GM18505 (cell line): ENCODE measurements at regions not wholly inside any gene's neighbourhood (a gene's known extent, or its start where the extent isn't known, plus 50 kb on each side); places are given as distances from the start of the nearest gene placed in this dataset.
"Not testable (repeated sequence)": the region's sequence is repeated elsewhere in the genome, so short reads cannot be mapped to it uniquely, and the experiment has no call there.

Source experiments
- ATAC-seq: cut with Tn5 transposase; IDR thresholded peaks from one replicate; pipeline ENCODE4 v1.9.1; 2021; ENCODE audit not compliant: unreplicated experiment
- POLR2A ChIP-seq: IDR thresholded peaks from 4 replicates; pipeline ENCODE4 v1.6.1; 2011; ENCODE audit warnings: borderline replicate concordance; ENCODE audit not compliant: insufficient read depth, insufficient read length; ENCODE audit errors: extremely low read depth

DNA sequence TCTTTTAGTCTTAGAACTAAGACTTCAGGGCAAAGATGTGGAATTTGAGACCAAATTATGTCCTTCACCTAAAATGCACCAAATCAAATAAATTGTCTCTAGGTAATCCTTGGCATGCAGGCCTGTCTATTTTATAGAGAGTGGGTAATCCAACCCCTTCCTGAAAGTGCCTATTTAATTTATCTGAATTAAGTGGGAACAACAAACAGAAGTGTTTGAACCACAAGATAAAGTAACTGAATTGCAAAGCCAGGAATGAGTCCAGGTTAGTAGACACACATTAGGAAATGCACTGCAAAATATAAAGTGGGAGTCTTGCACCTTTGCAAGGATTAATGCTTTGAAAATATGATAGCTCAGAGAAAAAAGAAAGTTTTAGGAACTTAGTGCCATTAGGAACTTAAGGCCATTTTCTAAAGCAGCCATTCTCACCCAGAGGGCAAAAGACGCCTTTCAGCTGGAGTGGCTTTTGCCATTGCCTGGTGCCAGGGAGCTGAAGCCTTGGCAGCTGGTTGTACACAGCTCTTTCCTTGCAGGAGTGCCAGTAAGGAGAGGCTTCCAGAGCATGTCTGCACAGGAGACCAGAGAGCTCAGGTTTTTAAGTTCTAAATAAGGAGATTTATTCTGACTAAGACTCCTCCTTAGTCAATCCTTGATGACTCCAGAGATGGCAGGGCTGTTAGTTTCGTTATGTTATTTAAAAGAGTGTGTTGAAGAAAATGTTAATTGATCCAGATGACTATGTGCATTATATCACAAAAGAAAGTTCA is 151.7 kb upstream of the ELL2 start:
- no peak for TF ChIP-seq POLR2A
- ATAC-seq: no peak

DNA sequence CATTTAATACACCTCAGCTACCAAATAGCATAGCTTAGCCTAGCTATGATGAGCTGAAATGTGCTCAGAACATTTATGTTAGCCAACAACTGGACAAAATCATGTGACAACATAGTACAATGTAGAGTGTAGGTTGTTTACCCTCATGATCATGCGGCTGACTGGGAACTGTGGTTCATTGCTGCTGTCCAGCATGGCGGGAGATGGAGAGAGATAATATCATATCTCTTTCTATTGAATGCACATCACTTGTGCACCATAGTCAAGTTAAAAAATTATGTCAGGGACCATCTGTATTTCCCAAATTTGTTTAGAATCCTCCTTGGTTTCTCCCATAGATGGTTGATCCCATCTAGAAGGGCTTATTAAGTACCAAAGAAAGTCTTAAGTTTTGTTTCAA is 151.1 kb upstream of the ELL2 start:
- no peak for ATAC-seq
- no peak for TF ChIP-seq POLR2A

DNA sequence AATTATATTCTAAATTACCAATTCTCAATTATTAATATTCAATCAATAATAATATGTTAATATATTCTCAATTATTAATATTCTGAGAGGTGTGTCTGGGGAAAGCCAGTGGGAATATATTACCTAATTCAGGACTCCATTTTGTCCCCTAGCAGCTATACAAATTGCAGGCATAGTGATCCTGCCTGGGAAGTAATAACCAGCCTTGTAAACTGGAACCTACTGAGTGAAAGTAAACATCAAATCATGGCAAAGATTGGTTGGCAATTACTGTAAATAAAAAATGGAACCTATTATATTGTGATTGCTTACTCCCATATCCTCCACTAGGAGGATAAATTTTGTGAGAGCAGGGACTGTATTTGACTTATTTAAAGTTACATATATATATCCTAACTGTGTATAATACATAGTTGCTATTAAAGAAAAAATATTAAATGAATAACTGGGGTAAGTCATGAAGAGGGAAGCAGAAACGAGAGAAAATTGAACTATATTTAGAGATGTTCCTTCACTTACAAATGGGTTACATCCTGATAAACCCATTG is 150.5 kb upstream of the ELL2 start:
- no peak for ATAC-seq
- no peak for TF ChIP-seq POLR2A

DNA sequence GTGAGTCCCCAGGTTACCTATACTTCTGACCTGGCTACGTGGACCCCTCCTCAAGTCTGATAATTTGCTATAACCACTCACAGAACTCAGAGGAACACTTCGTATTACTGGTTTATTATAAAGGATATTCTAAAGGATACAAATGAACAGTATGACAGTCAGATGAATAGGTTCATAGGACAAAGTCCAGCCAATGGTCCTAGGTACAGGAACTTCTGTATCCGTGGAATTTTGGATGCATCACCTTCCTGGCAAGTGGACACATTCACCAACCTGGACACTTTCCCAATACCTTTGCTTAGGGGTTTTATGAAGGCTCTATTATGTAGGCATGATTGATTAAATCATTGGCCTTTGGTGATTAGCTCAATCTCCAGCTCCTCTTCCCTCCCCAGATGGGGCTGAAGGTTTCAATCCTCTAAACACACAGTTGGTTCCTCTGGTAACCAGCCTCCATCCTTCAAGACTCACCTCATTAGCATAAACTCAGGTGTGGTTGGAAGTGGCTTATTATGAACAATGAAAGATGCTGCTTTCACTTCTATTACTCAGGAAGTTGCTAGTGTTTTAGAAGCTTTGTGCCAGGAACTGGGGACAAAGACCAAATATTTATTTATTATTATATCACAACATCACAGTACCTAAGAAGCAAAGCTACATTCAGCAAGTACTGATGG is 149.6 kb upstream of the ELL2 start:
- no peak for TF ChIP-seq POLR2A

DNA sequence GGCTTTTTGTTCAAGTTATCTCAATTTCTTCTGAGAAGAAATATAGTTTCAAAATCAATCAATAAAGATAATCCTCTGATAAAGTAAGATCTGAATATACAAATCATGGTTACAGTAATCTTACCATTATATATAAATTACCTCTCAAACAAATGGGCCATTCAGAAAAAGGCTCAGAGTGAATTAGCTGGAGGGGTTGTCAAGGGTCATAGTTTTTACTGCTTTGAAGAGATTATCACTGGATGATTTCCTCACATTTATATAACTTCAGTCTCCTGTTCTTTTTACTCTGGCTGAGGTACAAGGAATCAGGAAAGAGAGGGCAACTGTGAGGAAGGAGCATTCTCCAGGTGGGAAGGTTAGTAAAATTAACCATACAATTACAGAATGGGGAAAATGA is 148.6 kb upstream of the ELL2 start:
- TF ChIP-seq POLR2A: no peak
- ATAC-seq: no peak

More for the DNA sequence above, 149.6 kb upstream of the ELL2 start:
- no peak for ATAC-seq

DNA sequence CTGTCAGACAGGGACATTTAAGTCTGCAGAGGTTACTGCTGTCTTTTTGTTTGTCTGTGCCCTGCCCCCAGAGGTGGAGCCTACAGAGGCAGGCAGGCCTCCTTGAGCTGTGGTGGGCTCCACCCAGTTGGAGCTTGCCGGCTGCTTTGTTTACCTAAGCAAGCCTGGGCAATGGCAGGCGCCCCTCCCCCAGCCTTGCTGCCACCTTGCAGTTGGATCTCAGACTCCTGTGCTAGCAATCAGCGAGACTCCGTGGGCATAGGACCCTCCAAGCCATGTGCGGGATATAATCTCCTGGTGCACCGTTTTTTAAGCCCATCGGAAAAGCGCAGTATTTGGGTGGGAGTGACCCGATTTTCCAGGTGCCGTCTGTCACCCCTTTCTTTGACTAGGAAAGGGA is 147.0 kb upstream of the ELL2 start:
- not testable (repeated sequence) for ATAC-seq

- not testable (repeated sequence) for ATAC-seq
Measured at GRCh38 chr5:96103829-96104228, 142.2 kb upstream of the ELL2 start.

GRCh38 chr5:96101358-96102089 is 139.9 kb upstream of the ELL2 start:
- TF ChIP-seq POLR2A: no peak
- no peak for ATAC-seq

DNA sequence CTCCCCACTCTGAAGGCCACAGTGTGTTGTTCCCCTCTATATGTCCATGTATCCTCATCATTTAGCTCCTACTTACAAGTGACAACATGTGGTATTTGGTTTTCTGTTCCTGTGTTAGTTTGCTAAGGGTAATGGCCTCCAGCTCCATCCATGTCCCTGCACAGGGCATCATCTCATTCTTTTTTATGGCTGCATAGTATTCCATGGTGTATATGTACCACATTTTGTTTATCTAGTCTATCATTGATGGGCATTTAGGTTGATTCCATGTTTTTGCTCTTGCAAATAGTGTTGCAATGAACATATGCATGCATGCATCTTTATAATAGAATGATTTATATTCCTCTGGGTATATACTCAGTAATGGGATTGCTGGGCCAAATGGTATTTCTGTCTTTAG is 135.8 kb upstream of the ELL2 start:
- not testable (repeated sequence) for ATAC-seq

DNA sequence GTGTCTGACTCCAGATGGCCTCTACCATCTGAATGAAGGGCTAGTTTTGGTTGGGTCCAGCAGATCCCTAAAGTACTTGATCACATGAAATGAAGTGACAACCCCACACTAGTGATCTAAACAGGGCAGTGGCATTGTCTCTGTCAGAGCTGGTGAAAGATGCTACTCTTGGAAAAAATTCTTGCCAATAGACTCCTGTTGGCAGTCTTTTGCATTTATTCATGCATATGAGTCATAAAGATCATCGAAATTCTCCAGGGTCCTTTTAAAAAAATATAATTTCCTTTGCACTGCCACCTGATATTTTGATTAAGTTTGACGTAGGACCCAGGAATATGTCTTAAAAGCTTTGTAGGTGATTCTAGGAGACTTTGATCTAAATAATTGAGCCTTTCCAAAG is 135.1 kb upstream of the ELL2 start:
- no peak for TF ChIP-seq POLR2A
- ATAC-seq: no peak

DNA sequence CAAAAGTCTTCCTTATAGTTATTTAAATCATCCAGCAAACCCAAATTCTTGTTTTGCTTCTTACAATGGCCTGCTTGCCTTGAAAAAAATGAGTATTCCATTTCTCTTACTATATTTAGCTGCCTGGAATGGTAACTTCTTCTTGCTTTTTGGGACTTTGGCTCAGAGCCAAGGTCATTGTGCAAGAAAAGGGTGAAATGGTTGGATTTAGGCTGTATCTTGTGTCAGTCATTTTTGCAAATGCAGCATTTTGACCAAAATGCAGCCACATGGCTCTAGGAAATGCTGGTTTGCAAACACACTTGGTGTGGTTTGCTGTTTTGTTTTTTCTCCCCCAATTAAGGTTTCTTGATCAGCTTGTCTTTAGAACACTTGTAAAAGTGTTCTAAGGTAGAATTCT is 133.3 kb upstream of the ELL2 start:
- ATAC-seq: no peak
- no peak for TF ChIP-seq POLR2A

DNA sequence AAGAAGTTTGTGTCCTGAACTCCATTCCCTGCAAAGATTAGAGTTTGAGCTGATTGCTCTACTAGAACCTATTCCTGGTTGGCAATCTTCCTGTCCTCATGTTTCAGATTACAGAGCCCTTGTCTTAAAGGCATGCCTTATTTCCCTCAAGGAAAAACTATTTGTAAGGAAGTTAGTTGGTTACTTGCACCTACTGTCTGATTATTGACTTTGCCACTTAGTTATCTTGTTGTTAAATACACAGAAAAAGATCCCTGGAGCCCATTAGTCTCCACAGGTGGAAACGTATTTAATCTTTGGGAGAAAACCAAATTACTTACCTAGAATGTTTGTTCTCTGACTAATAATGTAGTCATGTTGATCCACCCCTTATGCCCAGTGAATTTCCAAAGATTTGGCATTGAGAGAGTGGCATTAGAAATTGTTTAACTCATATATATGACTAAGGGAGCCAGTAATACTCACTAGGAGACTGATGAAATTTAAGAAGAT is 132.3 kb upstream of the ELL2 start:
- no peak for ATAC-seq
- no peak for TF ChIP-seq POLR2A

DNA sequence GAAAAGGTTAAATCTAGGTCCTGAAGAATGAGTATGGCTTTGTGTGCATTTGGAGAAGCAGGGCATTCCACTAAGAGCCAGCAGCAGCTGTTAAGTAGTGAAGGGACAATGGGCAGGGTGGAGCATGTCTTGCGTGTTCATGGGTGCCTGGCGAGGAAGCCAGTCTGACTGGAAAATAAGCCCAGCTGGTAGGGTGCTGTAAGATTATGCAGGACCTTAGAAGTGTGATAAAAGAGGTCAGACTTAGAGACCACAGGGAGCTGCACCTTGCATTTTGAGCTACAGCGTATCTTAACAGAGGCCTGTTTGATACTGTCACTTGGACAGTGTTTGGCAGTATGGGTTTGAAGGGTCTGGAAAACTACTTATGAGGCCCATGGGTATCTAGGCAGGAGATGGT is 131.7 kb upstream of the ELL2 start:
- no peak for TF ChIP-seq POLR2A
- no peak for ATAC-seq

DNA sequence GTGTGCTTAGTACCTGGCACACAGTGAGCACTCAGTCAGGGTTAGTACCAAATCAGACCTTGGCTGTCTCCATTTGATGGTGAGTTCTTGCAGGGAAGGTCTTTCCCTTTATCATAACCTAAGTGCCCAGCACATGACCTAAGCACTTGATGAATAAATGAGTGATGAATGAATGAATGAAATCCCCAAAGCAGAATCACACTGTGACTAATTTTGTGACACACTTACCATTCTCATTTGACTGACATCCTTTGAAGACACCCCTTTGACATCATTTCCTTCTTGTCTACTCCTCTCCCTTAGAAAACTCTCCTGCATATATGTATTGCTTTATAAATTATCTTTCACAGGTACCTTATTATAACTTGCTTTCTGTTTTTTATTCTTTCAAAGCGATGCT is 130.2 kb upstream of the ELL2 start:
- TF ChIP-seq POLR2A: no peak
- ATAC-seq: no peak

- no peak for ATAC-seq
- no peak for TF ChIP-seq POLR2A
Measured at GRCh38 chr5:96090215-96090614, 128.6 kb upstream of the ELL2 start.
